AG08396 (cell line): ENCODE measurements at regions not wholly inside any gene's neighbourhood (a gene's known extent, or its start where the extent isn't known, plus 50 kb on each side); places are given as distances from the start of the nearest gene placed in this dataset.
"Not testable (repeated sequence)": the region's sequence is repeated elsewhere in the genome, so short reads cannot be mapped to it uniquely, and the experiment has no call there.

Experiments
- DNase-seq: peaks from one replicate; pipeline ENCODE4 v3.0.0; 2012; ENCODE audit warnings: low spot score, mixed read lengths

GRCh38 chr3:10109-10996, 186.2 kb upstream of the CHL1 start:
- not testable (repeated sequence) for DNase-seq

- no peak for DNase-seq
Observed at GRCh38 chr3:11734-12133, 184.8 kb upstream of the CHL1 start.

- no peak for DNase-seq
Observed at GRCh38 chr3:14652-15051, 181.9 kb upstream of the CHL1 start.

GRCh38 chr3:16366-16765, 180.2 kb upstream of the CHL1 start:
- DNase-seq = no peak

- no peak for DNase-seq
Observed at GRCh38 chr3:20421-20820, 176.1 kb upstream of the CHL1 start.

GRCh38 chr3:24006-24405, 172.6 kb upstream of the CHL1 start:
- DNase-seq = no peak

- no peak for DNase-seq
Observed at GRCh38 chr3:25056-25455, 171.5 kb upstream of the CHL1 start.

- not testable (repeated sequence) for DNase-seq
Observed at GRCh38 chr3:35985-36384, 160.6 kb upstream of the CHL1 start.

- DNase-seq = peak; percentile 3
Observed at GRCh38 chr3:42871-43744, 153.5 kb upstream of the CHL1 start.

- DNase-seq = no peak
Observed at GRCh38 chr3:44028-44676, 152.4 kb upstream of the CHL1 start.

GRCh38 chr3:44941-45340, 151.6 kb upstream of the CHL1 start:
- DNase-seq = not testable (repeated sequence)

GRCh38 chr3:46576-46975, 150.0 kb upstream of the CHL1 start:
- no peak for DNase-seq

GRCh38 chr3:53441-53840, 143.1 kb upstream of the CHL1 start:
- DNase-seq = not testable (repeated sequence)

GRCh38 chr3:54240-54639, 142.3 kb upstream of the CHL1 start:
- DNase-seq = no peak

GRCh38 chr3:56672-57071, 139.9 kb upstream of the CHL1 start:
- no peak for DNase-seq

- DNase-seq = no peak
Observed at GRCh38 chr3:59854-60253, 136.7 kb upstream of the CHL1 start.

GRCh38 chr3:63095-63765, 133.3 kb upstream of the CHL1 start:
- no peak for DNase-seq

GRCh38 chr3:69690-70089, 126.9 kb upstream of the CHL1 start:
- no peak for DNase-seq

- DNase-seq = no peak
Observed at GRCh38 chr3:72776-73175, 123.8 kb upstream of the CHL1 start.

- no peak for DNase-seq
Observed at GRCh38 chr3:73271-73670, 123.3 kb upstream of the CHL1 start.

- no peak for DNase-seq
Observed at GRCh38 chr3:74676-75243, 121.8 kb upstream of the CHL1 start.

- no peak for DNase-seq
Observed at GRCh38 chr3:75260-75659, 121.3 kb upstream of the CHL1 start.
